ENCODE measurements at regions not wholly inside any gene's neighbourhood (a gene's known extent, or its start where the extent isn't known, plus 50 kb on each side); places are given as distances from the start of the nearest gene placed in this dataset.

GRCh38 chr2:21288299-21288698 is 164.5 kb downstream of the TDRD15 start:
- peak in 1 of 2 donors; percentile 11 for DNase-seq

DNA sequence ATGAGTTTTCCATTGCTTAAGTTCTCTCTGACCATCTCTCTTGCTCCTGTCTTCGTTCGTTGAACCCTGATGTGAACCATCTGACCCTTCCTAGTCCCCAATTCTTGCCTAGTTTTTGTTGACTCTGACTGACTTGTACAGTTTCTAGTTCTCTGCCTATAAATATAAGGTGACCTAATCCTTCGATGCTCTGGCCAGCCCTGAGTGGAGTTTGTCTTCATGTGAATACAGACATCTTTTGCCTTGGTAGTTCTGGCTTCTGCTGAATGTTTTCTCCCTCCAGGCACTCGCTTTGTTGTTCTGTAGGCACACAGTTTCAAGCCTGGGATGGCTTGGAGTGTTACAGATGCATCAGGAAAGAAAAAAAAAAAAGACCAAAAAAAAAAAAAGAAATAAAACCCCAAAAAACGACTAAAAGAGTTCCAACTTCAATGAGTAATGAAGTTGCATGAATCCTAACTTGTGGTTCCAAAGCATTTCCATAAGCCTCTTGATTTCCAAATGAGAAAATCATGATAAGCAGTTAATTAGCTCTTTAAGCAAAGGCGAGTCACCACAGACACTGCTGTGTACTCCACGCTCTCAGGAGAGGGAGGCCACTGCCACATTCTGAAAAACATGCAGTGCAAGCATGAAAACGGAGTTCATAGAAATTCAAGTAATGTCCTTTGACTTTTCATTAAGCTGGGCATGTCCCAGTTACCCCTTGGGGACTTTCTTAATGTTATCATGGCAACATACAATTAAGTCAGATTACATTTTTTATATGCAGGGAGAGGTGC is 165.2 kb downstream of the TDRD15 start:
- DNase-seq, result no peak

DNA sequence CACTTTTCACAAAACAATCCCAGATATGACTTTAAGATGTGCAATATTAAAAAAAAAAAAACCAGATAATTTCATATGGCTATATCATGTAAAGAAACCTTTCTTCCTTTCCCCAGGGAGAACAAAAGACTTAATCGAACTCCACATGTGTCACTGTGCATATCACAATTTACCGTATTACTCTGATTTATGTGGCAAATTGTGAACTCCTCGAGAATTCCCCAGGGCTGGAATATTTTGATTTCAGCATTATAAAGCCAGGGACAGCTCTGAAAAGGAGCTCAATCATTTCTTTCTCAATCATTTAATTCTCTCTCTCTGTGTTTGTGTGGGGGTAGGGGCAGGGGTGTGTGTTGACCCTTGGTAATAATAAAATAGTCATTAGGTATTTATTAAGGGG is 165.8 kb downstream of the TDRD15 start:
- no peak for DNase-seq

- no peak for DNase-seq
Observed at GRCh38 chr2:21289989-21290388, 166.2 kb downstream of the TDRD15 start.

DNA sequence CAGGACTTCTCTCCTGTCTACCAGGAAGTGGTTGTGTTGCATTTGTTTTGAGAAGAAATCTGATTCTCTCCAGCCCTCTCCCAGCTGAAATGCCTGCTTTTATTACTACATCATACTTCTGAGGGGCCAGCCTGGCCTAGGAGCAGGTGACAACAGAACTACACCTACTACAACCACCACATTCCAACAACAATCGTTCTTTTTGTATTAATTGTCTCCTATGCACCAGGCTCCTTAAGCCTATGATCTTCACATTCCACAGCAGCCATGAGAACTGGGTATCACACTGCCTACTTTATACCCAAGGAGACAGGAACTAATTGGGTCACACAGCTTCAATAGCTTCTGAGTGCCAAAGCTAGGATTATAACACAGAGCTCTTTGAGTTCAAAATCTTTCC is 167.7 kb downstream of the TDRD15 start:
- DNase-seq, result no peak

- DNase-seq, result no peak
Observed at GRCh38 chr2:21294446-21294845, 170.7 kb downstream of the TDRD15 start.

GRCh38 chr2:21299411-21299810 is 175.6 kb downstream of the TDRD15 start:
- DNase-seq, result no peak

- no peak for DNase-seq
Observed at GRCh38 chr2:21301871-21302455, 178.2 kb downstream of the TDRD15 start.

DNA sequence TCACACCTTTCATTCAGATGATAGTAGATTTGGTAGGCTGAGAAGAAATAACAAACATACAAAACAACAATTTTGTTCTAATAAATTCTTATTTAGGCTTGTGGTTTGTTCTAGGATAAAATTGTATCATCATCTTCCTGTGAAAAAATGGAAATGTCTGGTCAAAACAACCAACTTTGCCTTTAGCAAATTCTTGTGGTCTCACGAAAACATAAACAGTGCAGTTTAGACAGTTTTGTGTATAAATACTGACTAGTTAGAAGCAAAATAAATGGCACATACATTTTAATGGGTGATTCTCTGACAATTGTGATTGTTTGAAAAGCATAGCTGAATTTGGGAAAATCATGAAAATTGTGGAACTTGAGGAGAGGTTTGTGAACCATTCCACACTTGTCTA is 180.1 kb downstream of the TDRD15 start:
- DNase-seq, result no peak

GRCh38 chr2:21305581-21305980 is 181.8 kb downstream of the TDRD15 start:
- no peak for DNase-seq

GRCh38 chr2:21306235-21306634 is 182.5 kb downstream of the TDRD15 start:
- DNase-seq, result no peak

DNA sequence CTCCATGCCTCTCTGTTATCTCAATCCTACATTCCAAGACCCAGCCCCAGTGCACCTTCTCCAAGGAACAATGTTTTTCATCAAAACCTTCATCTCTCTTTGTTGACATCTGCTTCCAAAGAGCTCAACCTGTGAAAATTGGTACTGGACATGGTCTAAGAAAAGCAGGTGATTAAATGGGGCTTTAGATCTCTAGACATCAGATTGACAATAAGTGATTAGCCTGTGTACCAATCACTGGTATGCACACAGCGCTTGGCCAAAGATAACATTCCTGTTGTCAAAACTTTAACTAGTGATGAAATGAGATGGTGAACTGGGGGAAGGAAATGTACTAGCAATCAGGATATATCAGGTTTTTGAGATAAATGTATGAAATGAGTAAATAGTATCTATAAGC is 183.3 kb downstream of the TDRD15 start:
- DNase-seq, result no peak

DNA sequence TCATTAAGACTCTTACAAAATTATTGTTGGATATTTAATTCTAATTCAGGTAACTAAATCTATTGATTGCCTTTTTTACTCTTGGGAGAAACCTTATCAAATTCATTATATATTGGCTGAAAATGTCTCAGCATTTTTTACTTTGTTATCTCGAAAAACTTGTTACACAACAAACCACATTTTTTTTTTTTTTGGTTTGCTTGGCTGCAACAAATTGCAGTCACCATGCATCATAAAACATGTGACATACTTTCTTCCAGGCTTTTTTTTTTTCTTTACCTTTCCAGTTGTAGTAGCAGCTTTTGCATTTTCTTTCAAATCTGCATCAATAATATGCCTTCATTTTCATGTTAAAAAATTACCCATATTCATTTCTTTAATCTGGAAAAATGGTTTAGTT is 186.7 kb downstream of the TDRD15 start:
- DNase-seq, result no peak

GRCh38 chr2:21314322-21314835 is 190.6 kb downstream of the TDRD15 start:
- no peak for DNase-seq

DNA sequence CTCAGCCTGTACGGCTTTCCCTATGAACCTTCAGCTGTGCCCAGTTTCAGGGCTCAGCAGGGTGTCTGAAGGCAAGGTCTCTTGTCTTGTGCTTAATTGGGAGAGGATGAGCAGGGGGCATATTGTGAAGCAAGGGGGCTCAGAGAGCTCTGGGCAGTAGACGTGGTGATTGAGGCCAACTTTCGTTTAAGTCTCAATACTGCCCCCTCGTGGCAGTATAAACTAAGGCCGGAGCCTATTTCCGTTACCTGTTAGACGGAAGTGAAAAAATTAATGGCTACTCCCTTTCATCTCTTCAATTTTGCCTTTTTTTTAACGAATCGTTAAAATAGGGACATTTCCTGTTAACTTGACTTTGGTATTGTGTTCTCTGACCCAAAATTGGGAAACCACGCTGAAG is 193.4 kb downstream of the TDRD15 start:
- DNase-seq, result peak; percentile 42 to 82

DNA sequence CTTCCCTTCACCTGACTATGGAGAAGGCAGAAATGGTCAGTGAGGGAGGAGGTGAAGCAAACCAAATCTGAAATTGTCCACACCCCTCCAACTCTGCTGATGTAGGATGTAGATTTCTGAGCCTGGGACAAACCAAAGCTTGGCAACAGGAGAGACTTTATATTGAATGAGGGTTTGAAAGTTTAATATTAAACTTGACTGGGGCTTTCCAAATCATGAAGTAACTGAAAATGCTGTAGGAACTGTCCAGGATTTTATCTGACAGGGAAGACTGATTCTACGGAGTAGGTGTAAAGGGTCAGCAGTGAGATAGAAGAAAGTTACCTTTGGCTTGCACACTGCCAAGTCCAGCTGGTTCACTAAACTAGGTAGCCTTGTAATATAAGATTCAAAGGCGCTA is 194.5 kb downstream of the TDRD15 start:
- DNase-seq, result no peak

GRCh38 chr2:21326152-21326551 is 202.4 kb downstream of the TDRD15 start:
- DNase-seq, result no peak

GRCh38 chr2:21328177-21328576 is 204.4 kb downstream of the TDRD15 start:
- no peak for DNase-seq

DNA sequence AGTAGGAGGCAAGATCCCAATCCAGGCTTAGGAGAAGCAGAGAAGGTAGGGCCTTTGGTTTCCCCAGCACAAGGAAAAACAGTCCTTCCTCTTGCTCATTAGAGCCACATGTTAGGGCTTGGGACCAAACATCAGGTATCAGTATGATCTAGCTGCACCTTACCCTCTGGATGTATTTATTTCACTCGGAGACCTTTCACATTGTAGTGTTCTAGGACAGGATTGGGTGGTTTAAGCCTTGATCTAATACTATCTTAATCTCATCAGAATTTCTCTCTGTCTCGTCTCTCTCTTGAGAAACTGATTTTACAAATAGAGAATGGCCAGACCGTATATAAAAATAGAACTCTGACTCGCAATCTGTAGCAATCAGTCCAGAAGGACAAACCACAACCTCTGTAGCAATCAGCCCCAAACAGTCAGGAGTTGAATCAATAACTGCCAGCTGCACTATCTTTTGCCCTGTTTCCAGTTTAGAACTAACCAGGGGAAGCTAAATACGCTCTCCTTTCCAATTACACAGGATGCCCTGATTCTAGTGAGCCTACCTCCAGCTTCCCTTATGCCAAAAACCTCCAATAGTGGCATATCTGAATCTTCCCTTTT is 207.1 kb downstream of the TDRD15 start:
- peak; percentile 57 to 63 for DNase-seq

DNA sequence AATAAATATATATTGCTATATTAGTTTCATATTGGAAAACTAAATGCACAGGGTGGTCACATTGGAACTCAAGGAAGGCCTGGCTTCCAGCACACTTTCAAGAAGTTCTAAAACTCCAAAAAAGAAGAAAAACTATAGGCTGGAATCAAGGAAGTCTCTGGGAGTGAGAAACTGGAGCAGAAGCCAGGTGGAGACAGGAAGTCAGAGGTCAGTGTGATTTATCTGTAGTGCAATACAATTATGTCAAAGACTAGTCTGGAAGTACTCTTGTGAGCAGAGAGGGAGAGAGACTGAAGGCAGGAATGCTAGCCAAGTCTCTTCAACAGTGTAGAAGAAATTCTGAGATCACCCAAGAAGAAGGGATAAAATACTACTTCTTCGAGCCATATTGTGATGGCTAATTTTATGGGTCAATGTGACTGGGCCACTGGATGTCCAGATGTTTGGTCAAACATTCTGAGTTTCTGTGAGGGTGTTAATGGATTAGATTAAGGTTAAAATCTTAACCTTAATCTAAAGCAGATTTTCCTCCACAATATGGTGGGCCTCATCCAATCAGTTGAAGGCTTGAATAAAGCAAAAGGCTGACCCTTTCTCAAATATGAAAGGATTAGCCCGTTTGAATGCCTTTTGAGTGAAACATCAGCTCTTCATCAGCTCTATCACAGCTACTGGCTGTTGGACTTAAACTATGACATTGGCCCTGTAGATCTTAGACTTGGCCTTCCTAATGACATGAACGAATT is 208.0 kb downstream of the TDRD15 start:
- DNase-seq, result no peak

GRCh38 chr2:21332993-21333625 is 209.3 kb downstream of the TDRD15 start:
- no peak for DNase-seq

- no peak for DNase-seq
Observed at GRCh38 chr2:21333684-21334083, 209.9 kb downstream of the TDRD15 start.

DNA sequence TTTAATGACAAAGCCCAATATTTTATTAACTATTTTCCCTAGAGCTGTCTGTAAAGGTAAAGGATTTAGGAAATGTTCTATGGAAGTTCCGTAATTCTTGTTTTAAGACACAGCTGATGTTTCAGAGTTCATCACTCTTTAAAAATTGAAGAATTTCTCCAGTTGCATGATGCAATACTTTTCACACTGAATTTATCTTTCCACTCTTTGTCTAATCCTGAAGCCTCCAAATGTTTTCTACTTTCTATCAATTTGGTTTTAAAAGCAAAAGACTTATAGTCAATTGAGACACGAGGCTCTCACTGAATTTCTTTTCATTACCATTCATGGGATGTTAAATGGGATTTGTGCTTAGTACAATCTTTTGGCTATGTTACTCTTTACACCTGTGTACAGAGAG is 223.2 kb downstream of the TDRD15 start:
- DNase-seq, result no peak
